ENCODE measurements at regions not wholly inside any gene's neighbourhood (a gene's known extent, or its start where the extent isn't known, plus 50 kb on each side); places are given as distances from the start of the nearest gene placed in this dataset.

DNA sequence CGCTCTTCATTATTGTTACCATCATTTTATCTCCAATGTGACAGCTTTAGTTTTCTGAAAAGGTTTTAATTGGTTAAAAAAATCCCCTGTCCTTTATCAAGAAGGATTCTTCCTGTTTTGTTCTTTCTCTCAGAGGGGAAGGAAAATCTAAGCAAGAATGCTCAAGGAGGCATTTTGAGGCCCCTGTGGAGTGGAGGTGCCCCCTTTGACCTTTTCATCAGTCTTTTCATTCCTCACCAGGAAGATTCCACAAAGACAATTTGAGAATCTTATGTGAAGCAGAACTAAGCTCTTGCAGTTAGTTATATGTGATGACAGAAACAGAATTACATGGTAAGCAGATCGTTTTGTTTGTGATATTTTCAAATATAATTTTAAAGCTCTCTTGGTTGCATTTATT is 489.6 kb downstream of the MAN2A1 start:
- DNase-seq (ENCODE audit: low read depth, low spot score) (no peak), ATAC-seq (no peak)
- intact Hi-C loops (cut with micrococcal nuclease), result no loop called here
- no peak for TF ChIP-seq FOSL1 (IDR thresholded peaks at IDR 0.05; ENCODE audit: low read depth)
- no peak for TF ChIP-seq SP1 (IDR thresholded peaks at IDR 0.05; ENCODE audit: low read depth)
- TF ChIP-seq CEBPB (IDR thresholded peaks at IDR 0.05; ENCODE audit: low read depth), result no peak
- no peak for TF ChIP-seq ELF1 (IDR thresholded peaks at IDR 0.05; ENCODE audit: borderline replicate concordance, low read depth)
- TF ChIP-seq, protein P1, sequence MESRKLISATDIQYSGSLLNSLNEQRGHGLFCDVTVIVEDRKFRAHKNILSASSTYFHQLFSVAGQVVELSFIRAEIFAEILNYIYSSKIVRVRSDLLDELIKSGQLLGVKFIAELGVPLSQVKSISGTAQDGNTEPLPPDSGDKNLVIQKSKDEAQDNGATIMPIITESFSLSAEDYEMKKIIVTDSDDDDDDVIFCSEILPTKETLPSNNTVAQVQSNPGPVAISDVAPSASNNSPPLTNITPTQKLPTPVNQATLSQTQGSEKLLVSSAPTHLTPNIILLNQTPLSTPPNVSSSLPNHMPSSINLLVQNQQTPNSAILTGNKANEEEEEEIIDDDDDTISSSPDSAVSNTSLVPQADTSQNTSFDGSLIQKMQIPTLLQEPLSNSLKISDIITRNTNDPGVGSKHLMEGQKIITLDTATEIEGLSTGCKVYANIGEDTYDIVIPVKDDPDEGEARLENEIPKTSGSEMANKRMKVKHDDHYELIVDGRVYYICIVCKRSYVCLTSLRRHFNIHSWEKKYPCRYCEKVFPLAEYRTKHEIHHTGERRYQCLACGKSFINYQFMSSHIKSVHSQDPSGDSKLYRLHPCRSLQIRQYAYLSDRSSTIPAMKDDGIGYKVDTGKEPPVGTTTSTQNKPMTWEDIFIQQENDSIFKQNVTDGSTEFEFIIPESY (IDR thresholded peaks at IDR 0.05; ENCODE audit: extremely low read depth, insufficient replicate concordance, low read length), result no peak
- no peak for TF ChIP-seq JUND (IDR thresholded peaks at IDR 0.05)
- TF ChIP-seq, protein P2, sequence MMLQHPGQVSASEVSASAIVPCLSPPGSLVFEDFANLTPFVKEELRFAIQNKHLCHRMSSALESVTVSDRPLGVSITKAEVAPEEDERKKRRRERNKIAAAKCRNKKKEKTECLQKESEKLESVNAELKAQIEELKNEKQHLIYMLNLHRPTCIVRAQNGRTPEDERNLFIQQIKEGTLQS (IDR thresholded peaks at IDR 0.05), result no peak
- TF ChIP-seq, protein P3, sequence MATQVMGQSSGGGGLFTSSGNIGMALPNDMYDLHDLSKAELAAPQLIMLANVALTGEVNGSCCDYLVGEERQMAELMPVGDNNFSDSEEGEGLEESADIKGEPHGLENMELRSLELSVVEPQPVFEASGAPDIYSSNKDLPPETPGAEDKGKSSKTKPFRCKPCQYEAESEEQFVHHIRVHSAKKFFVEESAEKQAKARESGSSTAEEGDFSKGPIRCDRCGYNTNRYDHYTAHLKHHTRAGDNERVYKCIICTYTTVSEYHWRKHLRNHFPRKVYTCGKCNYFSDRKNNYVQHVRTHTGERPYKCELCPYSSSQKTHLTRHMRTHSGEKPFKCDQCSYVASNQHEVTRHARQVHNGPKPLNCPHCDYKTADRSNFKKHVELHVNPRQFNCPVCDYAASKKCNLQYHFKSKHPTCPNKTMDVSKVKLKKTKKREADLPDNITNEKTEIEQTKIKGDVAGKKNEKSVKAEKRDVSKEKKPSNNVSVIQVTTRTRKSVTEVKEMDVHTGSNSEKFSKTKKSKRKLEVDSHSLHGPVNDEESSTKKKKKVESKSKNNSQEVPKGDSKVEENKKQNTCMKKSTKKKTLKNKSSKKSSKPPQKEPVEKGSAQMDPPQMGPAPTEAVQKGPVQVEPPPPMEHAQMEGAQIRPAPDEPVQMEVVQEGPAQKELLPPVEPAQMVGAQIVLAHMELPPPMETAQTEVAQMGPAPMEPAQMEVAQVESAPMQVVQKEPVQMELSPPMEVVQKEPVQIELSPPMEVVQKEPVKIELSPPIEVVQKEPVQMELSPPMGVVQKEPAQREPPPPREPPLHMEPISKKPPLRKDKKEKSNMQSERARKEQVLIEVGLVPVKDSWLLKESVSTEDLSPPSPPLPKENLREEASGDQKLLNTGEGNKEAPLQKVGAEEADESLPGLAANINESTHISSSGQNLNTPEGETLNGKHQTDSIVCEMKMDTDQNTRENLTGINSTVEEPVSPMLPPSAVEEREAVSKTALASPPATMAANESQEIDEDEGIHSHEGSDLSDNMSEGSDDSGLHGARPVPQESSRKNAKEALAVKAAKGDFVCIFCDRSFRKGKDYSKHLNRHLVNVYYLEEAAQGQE (IDR thresholded peaks at IDR 0.05; ENCODE audit: low read depth), result no peak
- TF ChIP-seq POLR2AphosphoS5 (IDR thresholded peaks at IDR 0.05; ENCODE audit: low read depth, low read length), result no peak
- no peak for TF ChIP-seq SRF (IDR thresholded peaks at IDR 0.05; ENCODE audit: low read depth)
- TF ChIP-seq ZFX (IDR thresholded peaks at IDR 0.05), result no peak
- no peak for TF ChIP-seq CBX3 (IDR thresholded peaks at IDR 0.05; ENCODE audit: low read depth)
- H3K4me3 ChIP-seq (replicated peaks in 1 of 2; ENCODE audit: low read depth in 1 of 2, low read length in 2 of 2), result no peak overlapping the region
- no peaks in the 10 kb centered on the region for H3K9me3 ChIP-seq (ENCODE audit: control insufficient read depth in 1 of 2, insufficient read depth in 1 of 2, low read depth in 1 of 2, low read length in 2 of 2)
- no peaks in the 10 kb centered on the region for H3K36me3 ChIP-seq (ENCODE audit: control insufficient read depth in 1 of 2, insufficient read depth in 2 of 2, low read length in 2 of 2)
- no peaks in the 10 kb centered on the region for H3K79me2 ChIP-seq (ENCODE audit: insufficient read depth, low read length)
- POLR2A ChIA-PET, result no interaction called here
- CTCF ChIA-PET, result no interaction called here
- H3K4me1 ChIP-seq (ENCODE audit: control insufficient read depth in 1 of 2, insufficient read depth in 2 of 2, low read length in 2 of 2), result no peaks in the 10 kb centered on the region
- H3K9me2 ChIP-seq (ENCODE audit: insufficient read depth), result no peaks in the 10 kb centered on the region
- no peak overlapping the region for H3K27ac ChIP-seq (ENCODE audit: low read depth, low read length)
- no peaks in the 10 kb centered on the region for H4K20me1 ChIP-seq (ENCODE audit: insufficient read depth)
- RAD21 ChIA-PET (ENCODE audit: low non-redundant PET in 1 of 2, low total read pairs in 2 of 2, uncharacterized antibody in 2 of 2, unreplicated experiment in 2 of 2), result no interaction called here
- no peak overlapping the region for H3K4me2 ChIP-seq (ENCODE audit: low read length)
- no peak overlapping the region for H2AFZ ChIP-seq (ENCODE audit: low read depth, low read length, poor library complexity, severe bottlenecking)
- BruUV-seq (replicated peaks), result no TSS peak
- H3K27me3 ChIP-seq (ENCODE audit: insufficient read depth, low read length), result no peaks in the 10 kb centered on the region
- no peak overlapping the region for H3K9ac ChIP-seq (ENCODE audit: low read length)
